ENCODE measurements at regions not wholly inside any gene's neighbourhood (a gene's known extent, or its start where the extent isn't known, plus 50 kb on each side); places are given as distances from the start of the nearest gene placed in this dataset.
"Not testable (repeated sequence)": the region's sequence is repeated elsewhere in the genome, so short reads cannot be mapped to it uniquely, and the experiment has no call there.

- DNase-seq (ENCODE audit: insufficient read length, low spot score), result no peak
- FAIRE-seq, result no peak
Measured at GRCh38 chr1:238951809-238952208, 434.6 kb upstream of the CHRM3 start.

DNA sequence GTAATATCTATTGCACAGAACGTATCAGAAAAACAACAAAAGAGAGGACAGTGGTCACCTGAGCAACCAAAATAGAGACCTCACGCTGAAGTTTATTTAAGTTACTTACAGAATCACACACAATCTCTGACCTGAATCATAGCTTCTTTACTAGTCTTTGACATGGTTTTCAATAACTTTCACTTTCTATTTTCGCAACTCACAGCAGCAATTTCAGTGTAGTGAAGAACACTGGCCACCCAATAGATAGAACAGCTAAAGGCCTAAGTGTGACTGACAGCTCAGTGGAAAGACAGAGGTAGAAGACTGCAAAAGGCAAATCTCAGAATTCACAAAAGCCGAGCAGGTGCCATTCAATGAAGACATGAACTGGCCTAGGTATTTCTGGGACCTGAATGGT is 435.6 kb upstream of the CHRM3 start:
- FAIRE-seq (no peak), DNase-seq (ENCODE audit: insufficient read length, low spot score) (no peak)

GRCh38 chr1:238950017-238950416 is 436.4 kb upstream of the CHRM3 start:
- DNase-seq (ENCODE audit: insufficient read length, low spot score) (no peak), FAIRE-seq (no peak)

DNA sequence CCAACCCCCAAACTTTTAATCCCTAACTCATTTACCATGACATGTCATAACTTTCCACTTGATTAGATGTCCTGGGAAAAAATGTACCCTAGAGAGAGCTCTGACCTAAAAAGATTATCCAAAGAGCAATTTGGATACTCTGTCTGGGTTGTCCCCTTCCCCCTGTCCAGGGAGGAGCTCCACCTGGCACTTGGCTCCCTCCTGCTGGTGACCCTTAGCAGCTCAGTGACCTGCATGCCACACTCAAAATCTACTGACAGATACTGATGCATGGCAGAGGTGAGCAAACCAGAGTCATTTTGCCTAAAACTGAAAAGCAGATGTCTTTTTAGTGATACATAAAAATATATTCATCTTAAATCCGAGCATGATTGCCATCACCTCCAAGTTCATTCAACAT is 442.3 kb upstream of the CHRM3 start:
- DNase-seq (ENCODE audit: insufficient read length, low spot score), result no peak
- FAIRE-seq, result no peak

DNA sequence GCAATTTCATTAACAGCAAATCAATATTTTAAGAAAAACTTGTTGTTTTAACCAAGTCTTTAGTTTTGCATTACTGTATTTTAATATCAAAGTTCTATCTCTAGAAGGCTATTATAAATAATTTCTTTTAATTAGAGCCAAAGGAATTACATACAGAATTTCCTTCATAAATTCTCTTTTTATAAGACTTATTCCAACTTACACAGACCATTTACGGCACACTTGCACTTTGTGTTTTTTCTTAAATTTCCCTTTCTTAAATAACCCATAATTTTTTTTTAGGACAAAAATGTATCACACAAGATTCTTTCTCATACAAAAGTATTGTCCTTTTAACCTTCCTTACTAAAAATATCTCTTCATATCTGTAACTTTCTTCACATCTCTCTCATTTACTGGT is 458.5 kb upstream of the CHRM3 start:
- FAIRE-seq, result no peak
- no peak for DNase-seq (ENCODE audit: insufficient read length, low spot score)

DNA sequence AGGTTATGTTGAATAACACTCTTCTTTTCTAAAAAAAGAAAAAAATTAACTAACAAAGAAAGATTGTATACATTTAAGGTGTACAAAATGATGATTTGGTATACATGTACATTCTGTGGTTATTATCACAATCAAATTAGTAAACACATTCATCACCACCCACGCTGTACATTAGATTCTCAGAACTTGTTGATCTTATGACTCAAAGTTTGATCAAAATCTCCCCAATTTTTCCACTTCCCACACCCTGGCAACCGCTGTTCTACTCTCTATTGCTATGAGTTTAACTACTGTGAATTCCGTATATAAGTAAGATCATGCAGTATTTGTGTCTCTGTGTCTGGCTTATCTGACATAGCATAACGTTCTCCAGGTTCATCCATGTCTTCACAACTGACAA is 469.5 kb upstream of the CHRM3 start:
- FAIRE-seq (no peak), DNase-seq (ENCODE audit: insufficient read length, low spot score) (no peak)

DNA sequence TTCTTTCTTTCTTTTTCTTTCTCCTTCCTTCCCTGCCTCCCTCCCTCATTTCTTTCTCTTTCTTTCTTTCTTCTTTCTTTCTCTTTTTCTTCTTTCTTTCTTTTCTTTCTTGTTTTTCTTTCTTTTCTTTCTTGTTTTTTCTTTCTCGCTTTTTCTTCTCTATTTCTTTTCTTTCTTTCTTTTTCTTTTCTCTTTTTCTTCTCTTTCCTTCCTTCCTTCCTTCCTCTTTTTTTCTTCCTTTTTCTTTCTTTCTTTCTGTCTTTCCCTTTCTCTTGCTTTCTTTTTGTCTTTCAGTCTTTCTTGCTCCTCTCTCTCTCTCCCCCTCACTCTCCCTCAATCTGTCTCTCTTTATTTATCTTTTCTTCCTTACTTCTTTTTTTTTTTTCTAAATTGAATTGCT is 472.0 kb upstream of the CHRM3 start:
- no peak for FAIRE-seq

GRCh38 chr1:238913210-238913609 is 473.2 kb upstream of the CHRM3 start:
- FAIRE-seq, result no peak
- DNase-seq (ENCODE audit: insufficient read length, low spot score), result no peak

More for the DNA sequence above, 472.0 kb upstream of the CHRM3 start:
- DNase-seq (ENCODE audit: insufficient read length, low spot score), result no peak

- DNase-seq (ENCODE audit: insufficient read length, low spot score) (no peak), FAIRE-seq (no peak)
Measured at GRCh38 chr1:238912148-238912547, 474.2 kb upstream of the CHRM3 start.

- not testable (repeated sequence) for DNase-seq (ENCODE audit: insufficient read length, low spot score); FAIRE-seq
Measured at GRCh38 chr1:238902752-238903151, 483.6 kb upstream of the CHRM3 start.

- DNase-seq (ENCODE audit: insufficient read length, low spot score) (no peak), FAIRE-seq (no peak)
Measured at GRCh38 chr1:238900334-238900865, 486.0 kb upstream of the CHRM3 start.

DNA sequence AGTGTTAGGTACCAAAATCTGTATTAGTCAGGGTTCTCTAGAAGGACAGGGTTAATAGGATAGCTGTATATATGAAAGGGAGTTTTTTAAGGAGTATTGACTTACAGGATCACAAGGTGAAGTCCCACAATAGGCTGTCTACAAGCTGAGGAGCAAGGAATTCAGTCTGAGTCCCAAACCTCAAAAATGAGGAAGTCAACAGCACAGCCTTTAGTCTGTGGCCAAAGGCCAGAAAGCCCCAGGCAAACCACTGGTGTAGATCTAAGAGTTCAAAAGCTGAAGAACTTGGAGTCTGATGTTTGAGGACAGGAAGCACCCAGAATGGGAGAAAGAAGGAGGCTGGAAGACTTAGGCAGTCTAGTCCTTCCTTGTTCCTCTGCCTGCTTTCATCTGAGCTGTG is 487.5 kb upstream of the CHRM3 start:
- FAIRE-seq (no peak), DNase-seq (ENCODE audit: insufficient read length, low spot score) (no peak)

GRCh38 chr1:238895911-238896310 is 490.5 kb upstream of the CHRM3 start:
- FAIRE-seq, result peak; percentile 40
- DNase-seq (ENCODE audit: insufficient read length, low spot score), result no peak

DNA sequence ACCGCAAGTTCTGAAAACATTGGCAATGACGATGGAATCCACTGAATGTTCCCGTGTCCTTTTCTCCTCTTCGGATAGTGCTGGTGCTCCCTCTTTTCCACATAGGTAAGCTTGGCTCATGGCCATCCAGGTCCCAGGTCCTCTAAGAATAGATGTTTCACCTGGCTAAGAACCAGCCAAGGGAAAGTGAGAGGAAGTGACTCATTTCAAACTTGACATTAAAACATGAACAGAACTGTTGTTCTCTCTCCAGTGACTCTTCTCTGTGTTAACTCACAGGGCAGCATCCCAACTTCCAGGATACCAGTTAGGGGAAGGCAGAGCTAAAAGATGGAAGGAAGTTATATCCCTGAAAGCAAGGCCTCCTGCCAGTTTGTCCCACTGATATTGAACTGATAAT is 493.8 kb upstream of the CHRM3 start:
- no peak for FAIRE-seq
- DNase-seq (ENCODE audit: insufficient read length, low spot score), result no peak

DNA sequence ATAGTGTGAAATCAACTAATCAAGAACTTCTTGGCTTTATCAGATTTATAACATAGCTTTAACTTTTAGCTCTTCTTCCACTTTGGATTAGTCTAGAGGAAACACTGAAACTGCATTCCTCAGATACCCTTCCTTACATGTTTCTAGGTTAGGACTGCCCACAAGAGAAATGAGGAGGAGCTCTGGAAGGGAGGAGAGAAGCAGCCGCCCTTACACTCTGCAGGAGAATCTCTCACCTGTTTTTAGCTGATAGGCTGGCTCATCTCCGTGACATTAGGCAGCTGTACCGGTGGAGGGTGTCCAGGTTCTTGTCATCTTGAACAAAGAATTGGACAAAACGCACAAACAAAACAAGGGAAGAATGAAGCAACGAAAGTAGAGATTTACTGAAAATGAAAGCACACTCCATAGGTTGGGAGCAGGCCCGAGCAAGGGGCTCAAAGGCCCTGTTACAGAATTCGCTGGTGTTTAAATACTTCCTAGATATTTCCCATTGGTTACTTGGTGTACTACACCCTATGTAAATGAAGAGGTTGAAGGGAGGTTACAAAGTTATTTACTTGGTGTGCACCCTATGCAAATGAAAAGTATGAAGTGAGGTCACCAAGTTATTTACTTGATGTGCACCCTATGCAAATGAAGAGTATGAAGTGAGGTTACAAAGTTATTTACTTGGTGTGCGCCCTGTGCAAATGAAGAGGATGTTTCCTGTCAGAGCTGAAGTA is 524.9 kb upstream of the CHRM3 start:
- DNase-seq (ENCODE audit: insufficient read length, low spot score) (no peak), FAIRE-seq (no peak)

DNA sequence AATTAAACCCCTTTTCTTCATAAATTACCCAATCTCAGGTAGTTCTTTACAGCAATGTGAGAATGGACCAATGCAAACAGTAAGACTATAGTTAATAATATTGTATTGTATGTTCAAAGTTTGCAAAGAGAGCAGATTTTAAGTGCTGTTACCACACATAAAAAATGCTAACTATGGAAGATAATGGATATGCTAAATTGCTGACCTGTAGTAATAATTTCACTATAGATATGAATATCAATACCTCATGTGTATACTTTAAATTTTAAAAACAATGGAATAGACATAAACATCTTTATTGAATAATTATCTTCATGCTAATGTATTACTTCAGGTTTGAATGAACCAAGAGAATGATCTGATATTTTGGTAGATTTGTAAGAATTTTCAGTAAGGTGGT is 552.4 kb upstream of the CHRM3 start:
- no peak for FAIRE-seq
- no peak for DNase-seq (ENCODE audit: insufficient read length, low spot score)

DNA sequence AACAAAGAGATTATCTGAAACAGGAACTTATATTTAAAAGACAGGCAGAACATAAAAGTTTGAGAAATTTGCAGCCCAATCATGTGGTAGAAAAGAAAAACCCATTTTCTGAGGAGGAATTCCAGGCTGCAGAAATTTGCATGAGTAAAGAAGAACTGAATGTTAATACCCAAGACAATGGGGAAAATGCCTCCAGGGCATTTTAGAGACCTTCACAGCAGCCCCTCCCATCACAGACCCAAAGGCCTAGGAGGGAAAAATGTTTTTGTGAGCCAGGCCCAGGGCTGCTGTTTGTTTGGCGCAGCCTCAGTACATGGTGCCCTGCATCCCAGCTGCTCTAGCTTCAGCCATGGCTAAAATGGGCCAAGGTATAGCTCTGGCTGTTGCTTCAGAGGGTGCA is 554.3 kb upstream of the CHRM3 start:
- DNase-seq (ENCODE audit: insufficient read length, low spot score), result no peak
- no peak for FAIRE-seq

- FAIRE-seq (no peak), DNase-seq (ENCODE audit: insufficient read length, low spot score) (no peak)
Measured at GRCh38 chr1:238830036-238830611, 556.2 kb upstream of the CHRM3 start.

GRCh38 chr1:238826891-238827290 is 559.5 kb upstream of the CHRM3 start:
- DNase-seq (ENCODE audit: insufficient read length, low spot score) (no peak), FAIRE-seq (no peak)

GRCh38 chr1:238823416-238823815 is 563.0 kb upstream of the CHRM3 start:
- DNase-seq (ENCODE audit: insufficient read length, low spot score), result no peak
- no peak for FAIRE-seq

DNA sequence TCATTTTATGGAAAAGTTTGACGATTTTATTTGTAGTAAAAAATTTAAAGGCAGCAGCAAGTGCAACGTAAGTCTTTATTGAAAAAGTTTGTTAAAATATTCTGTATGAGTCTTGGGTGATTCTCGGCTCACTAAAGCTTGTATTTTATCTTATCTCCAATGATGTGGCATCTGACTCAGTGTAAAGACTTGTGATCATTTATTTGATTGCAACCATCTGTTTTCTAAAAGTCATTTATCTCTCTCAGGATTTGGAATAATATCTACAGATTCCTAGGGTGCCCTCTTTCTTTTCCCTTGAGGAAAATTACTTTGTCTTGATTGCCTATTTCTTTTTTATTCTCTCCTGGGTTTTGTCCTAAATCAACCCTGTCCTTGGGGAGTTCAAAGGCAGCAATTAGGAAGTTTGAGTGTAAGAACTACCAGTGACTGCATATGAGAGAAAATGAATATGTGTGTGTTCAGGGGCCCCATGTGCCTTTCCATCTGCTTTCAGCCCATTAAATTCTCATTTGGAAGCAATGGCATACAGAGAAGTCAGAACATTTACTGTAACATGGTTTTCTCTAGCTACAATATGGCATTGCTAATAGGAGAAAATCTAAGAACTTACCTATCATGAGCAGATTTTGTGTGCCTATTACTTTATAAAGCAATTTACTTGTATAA is 575.0 kb upstream of the CHRM3 start:
- FAIRE-seq, result no peak
- peak; percentile 6 for DNase-seq (ENCODE audit: insufficient read length, low spot score)

GRCh38 chr1:238790882-238791281 is 595.5 kb upstream of the CHRM3 start:
- DNase-seq (ENCODE audit: insufficient read length, low spot score), result no peak
- FAIRE-seq, result no peak

Measured in HTR-8/SVneo (cell line).